HG03103 (cell line): ENCODE measurements at regions not wholly inside any gene's neighbourhood (a gene's known extent, or its start where the extent isn't known, plus 50 kb on each side); places are given as distances from the start of the nearest gene placed in this dataset.

Source experiments
- ATAC-seq: cut with Tn5 transposase; IDR thresholded peaks from one replicate; pipeline ENCODE4 v1.9.1; 2021; ENCODE audit warnings: low read depth; ENCODE audit not compliant: unreplicated experiment

DNA sequence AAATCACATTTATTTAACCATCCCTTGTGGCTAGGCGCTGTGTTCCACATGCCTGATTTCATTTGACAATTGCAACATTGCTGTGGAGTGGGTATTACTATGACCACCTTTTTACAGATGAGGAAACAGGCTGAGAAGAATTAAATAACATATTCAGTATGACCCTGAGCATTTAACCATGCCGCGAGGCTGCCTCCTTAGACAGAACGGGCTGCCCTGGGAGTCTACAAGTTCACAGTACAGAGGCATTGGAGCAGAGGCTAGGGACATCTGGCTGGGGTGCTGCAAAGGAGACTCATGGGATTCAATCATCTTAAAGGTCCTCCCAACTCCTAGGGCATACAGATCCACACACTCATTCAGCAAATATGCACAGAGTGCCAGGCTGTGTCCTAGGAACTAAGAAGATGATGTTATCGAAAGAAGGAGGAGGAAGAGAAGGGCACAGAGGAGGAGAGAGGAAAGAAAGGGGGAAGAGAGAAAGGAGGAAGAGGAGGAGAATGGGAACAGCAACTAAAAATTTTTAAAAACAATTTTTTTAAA lies 164.7 kb upstream of the CCND2 start:
- no peak for ATAC-seq

DNA sequence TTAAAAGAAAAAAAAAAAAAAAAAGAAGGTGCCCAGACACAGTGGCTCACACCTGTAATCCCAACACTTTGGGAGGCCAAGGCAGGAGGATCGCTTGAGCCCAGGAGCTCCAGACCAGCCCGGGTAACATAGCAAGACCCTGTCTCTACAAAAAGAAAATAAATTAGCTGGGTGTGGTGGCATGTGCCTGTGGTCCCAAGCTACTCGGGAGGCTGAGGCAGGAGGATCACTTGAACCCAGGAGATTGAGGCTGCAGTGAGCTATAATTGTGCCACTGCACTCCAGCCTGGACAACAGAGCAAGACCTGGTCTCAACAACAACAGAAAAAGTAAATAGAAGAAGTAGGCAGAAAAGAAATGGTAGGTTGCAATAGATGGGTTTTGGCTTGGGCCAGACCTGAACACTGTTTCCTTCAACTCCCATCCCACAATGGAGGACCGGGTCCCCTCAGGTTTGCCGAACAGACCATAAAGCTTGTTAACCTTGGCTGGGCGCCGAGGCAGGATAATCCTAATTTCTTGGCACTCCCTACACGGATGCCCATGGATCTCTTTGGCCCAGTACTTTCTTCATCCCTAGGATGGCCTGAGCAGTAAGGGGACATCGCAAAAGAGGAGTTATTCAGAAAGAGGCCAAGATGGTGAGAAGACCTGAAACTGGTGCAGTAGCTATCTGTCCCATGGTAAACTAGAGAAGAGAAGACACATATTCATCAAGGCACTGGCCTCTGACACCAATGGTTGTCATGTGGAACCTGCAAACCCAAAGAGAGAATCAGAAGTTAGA lies 165.5 kb upstream of the CCND2 start:
- no peak for ATAC-seq

DNA sequence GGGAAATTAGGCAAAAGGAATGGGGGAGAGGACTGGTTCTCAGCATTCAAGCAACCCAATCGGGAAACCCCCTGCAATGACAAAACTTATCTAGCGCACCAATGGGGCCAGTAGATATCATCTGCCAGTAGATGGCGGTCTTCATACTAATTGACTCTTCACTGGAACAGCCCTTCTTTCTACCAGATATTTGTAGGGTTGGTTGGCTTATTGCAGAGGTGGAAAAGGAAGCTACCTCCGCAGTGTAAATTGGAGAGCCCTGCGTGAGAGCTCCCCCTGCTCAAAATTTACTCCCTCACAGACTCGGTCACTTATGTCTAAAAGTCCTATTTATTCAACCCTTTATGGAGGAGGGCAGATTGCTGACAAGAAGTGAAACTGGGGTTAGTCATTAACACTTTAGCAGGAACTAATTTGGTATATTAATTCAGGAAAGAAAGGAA lies 166.1 kb upstream of the CCND2 start:
- ATAC-seq: peak; percentile 85

DNA sequence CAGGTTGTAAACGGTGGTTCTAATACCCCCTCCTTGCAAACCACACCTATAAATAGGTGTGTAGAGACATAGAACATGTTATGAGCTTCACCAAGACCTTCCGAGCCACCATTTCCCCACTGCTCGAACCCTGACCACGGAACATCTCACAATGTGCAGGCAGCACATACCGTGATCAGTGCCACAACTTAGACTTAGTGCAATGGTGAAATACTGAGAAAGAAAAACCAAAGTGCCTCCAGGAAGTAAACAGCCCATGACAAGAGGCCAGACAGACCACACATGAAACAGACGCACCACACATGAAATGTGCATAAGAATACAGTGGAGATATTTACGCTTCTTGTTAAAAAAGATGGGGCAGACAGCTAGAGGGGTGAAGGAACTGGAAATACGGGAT lies 166.9 kb upstream of the CCND2 start:
- no peak for ATAC-seq

DNA sequence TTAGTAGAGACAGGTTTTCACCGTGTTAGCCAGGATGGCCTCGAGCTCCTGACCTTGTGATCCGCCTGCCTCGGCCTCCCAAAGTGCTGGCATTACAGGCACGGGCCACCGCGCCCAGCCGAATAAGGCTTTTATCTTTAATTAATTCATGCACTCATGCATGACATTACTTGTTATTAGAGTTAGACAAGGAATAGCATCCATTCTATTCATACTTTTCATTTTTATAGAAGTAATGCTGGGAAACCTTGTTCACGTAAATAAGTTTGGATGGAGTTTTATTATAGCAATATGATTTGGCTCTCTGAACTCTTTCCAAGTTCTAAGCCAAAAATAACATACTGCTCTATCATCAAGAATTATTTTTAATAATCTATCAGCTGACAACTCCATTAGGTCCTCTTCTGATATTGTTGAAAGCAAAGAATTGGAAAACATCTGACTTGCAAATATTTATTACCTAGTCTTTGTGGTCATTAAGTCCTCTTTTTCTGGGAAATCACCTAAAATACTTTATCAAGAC lies 168.8 kb upstream of the CCND2 start:
- ATAC-seq: no peak

DNA sequence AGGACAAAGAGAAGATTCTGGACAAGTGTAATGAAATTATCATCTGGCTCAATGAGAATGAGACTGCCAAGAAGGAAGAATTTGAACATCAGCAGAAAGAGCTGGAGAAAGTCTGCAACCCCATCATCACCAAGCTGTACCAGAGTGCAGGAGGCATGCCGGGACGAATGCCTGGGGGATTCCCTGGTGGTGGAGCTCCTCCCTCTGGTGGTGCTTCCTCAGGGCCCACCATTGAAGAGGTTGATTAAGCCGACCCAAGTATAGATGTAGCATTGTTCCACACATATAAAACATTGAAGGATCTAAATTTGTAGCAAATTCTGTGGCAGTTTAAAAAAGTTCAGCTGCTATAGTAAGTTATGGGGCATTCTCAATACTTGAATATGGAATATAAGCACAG lies 174.3 kb upstream of the CCND2 start:
- ATAC-seq: no peak

DNA sequence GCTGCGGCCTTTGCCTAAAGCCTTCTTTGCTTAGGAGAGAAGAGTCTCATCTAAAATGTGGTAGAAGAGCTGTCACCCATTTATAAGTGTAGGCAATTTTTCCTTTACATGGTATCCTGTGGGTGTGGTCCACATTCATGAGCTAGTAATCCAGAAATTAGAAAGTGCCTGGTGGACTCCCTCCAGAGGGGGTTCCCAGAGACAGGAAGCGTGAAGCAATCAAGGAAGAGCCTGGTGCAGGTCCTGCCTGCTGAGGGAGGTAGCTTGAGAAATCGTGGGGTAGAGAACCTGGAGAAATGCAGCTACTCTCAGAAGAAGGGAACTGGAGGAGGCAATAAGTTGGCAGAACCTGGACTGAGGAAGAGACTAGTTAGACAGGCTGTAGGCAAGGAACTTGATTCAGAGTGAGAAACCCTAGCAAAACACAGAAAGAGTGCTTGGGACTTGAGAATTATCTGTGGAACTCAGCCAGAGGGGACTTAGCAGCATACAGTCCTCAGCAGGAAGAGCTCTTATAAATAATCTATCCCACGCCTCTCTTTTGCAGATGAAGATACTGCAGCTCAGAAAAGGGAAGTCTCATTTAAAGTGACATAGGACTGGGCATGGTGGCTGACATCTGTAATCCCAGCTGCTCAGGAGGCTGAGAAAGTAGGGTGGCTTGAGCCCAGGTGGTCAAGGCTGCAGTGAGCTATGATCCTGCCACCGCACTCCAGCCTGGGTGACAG lies 182.4 kb upstream of the CCND2 start:
- ATAC-seq: no peak

DNA sequence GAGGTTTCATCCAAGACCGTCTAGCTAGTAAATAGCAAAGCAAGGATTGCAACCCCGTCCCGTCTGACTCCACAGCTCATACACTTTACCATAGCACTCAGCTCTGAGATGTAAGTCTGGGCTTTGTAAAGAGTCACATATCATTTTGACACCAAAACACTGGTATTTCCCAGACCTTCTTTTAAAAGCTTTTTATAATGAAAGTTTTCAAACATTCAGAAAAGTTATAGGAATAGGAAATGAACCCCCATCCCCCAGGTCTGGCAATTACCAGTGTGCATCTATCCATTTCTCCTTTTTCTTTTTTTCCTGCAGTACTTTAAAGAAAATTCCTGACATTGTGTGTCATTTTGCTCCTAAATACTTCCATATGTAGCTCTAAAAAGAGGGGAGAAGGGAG lies 183.6 kb upstream of the CCND2 start:
- no peak for ATAC-seq

DNA sequence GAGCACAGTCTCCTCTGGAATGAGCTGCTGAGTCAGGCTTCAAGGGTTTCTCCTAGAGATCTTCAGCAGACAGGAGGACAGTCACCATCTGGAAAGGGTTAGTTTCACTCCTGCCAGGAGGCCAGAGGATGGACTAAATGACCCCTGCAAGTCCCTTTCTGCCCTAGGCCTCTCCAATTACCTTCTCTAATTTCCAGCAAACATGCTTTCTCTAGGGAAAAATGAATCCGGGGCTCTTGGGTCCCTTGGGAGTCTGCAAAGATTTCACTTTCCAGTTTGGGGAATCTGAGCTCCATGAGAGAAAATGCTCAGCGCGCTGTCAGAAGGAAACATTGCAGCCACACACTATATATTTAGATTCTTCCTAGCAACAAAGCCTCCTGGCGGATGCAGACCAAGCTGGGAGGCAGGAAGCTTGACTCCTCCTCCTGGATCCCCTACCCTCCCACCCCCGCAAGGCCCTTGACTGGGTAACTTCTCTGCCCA lies 184.4 kb upstream of the CCND2 start:
- no peak for ATAC-seq

DNA sequence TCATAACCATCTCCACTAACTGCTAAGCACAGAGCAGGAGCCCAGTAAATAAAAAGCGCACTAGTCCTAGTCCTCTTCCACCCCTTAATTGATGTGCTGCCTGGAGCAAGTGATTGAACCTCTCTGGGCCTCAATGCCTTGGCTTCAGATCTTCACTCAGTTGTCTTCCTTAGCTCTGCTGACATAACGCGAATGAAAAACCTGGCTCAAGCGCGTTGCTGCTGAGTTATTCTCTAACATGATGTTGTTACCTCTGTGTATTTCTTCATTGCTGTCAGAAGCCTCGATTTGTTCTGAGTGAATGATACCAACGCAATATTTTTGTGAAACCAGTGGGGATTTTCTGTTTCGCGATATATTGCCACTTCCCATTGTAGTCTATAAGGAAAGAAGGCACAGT lies 185.1 kb upstream of the CCND2 start:
- ATAC-seq: no peak

DNA sequence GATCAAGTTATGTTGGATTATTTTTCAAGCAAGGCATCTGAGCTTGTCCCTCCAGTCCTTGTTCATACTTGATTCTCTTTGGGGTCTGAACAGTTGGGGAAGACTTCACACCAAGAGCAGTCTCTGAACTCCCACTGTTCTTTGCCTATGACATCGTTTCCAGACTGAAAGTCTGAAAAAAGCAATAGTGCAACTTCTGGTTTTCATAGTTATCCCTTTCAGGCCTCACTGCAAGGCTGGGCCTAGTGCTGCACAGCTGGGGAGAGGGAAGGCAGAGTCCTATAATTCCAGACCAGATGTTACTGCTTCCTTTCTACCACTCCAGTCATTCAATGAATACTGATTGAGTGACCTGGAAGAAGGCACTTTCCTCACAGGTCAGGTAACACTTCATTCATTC lies 187.1 kb upstream of the CCND2 start:
- no peak for ATAC-seq

DNA sequence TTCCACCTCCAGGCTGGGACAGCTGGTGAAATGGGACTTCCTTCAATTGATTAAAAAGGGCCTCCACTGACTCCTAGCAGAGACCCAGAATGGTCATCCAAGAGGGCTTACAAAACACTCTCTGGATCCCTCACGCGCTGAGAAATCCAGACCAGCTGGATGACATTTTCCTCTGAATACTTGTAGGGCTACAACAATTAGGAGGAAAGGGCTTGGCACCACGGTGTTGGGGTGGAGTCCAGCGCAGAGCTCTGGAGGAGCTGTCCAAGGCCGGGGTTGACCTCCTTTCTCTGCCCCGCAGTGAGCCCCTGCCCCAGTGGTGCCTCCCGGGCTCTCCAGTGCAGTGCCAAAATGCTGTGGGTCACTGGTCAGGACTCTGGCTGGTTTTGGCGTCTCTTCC lies 189.0 kb upstream of the CCND2 start:
- ATAC-seq: no peak

DNA sequence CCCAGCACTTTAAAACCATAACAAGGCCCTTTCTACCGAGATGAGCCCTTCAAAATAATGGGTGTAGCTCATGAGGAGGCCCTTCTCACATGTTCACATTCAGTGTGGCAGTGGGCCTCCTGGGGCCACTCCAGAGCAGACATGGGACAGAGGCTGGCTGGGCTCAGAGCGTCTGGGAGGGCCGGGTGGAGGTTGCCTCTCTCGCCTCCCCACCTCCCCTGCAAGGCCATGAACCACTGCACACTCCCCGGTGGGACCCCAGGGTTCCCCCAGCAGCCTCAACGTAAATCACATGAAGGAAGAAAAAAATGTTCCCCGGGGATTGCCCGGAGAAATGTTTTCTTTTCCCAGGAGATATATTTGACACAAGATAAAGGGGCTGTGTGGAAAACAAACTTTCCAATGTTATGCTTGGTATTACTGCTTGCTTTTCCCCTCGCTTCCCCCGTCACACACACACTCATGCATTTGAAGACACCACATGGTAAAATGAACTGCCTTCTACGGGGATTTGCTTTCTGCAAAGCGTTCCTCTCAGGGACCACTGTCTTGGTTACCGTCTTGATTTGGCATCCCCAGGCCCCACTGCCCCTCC lies 190.7 kb upstream of the CCND2 start:
- ATAC-seq: no peak

DNA sequence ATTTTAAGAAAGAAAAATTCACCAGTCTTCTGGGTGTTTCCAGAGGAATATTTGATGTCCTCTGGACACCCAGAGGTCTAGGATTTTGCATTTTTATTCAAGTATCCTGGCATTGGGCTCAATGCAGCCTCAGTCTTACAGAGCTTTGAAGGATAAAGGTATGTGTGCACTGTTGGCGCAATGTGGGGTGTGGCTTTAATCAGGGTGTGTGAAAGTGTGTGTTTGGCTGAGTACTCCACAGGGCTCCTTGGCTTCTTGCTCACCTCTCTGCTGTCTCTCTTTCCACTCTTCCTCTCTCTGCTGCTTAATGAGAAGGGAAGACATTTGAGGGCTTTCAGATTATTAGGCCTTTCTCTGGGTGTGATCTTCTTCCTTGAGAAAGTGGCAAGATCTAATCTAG lies 193.3 kb upstream of the CCND2 start:
- ATAC-seq: no peak

DNA sequence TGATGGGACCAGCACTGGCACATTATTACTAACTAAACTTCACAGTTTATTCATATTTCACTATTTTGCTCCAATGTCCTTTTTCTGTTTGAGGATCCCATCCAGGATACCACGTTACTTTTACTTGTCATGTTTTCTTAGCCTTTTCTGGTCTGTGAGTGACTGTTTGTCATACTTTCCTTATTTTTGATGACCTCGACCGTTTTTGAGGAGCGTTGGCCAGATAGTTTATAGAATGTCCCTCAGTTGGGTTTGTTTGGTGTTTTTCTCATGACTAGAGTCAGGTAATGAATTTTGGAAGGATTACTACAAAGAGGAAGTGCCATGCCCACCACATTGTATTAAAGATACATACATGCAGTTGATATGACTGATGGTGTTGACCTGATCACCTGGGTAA lies 199.4 kb upstream of the CCND2 start:
- no peak for ATAC-seq

DNA sequence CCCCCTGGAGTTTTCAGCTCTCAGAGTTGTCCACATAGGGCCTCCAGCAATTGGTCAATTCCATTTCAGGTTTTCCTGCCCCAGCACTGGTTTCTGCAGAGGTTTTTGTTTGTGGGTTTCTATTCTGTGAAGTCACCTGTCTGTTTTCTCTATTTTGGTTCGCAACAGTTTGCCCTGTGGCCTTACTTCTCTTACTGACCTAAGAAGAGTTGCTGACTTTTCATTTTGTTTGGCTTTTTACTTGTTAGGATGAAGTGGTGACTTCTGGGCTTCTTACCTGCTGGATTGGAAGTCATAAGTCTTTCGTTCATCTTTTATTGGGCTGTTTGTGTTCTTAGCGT lies 196.4 kb upstream of the PARP11 start:
- ATAC-seq: no peak

DNA sequence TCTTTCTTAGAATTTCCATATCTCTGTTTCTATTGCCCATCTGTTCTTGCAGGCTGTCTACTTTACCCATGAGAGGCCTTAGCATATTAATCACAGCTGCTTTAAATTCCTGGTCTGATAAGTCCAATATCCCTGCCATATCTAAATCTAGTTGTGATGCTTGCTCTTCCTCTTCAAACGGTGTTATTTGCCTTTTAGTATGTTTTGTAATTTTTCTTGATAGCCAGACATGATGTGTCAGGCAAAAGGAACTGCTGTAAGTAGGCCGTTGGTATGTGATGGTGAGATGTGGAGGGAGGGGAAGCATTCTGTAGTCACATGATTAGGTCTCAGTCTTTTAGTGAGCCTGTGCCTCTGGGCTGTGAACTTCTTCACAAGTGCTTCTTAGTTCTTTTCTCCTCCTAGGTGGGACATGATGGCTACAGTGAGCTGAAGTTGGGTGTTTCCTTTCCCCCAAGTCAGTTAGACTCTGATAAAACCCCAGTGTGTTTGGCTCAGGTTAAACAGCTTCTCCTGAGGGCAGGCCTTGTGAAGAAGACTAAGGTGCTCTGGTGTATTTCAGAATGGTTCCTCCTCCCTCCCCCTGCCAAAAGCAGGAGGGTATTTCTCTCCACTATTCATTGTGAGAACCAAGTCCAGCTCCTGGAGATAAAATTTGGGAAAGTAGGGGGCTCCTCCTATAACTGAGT lies 195.9 kb upstream of the PARP11 start:
- ATAC-seq: no peak

DNA sequence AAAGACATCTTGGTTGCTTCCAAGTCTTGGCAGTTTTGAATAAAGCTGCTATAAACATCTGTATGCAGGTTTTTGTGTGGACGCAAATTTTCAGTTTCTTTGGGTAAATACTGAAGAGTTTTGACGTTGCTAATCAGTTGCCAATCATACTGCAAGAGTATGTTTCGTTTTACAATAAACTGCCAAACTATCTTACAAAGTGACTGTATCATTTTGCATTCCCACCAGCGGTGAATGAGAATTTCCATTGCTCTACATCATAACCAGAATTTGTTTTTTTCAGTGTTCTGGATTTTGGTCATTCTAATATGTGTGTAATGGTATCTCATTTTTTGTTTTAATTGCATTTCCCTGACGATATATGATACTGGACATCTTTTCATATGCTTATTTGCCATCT lies 190.8 kb upstream of the PARP11 start:
- ATAC-seq: no peak

DNA sequence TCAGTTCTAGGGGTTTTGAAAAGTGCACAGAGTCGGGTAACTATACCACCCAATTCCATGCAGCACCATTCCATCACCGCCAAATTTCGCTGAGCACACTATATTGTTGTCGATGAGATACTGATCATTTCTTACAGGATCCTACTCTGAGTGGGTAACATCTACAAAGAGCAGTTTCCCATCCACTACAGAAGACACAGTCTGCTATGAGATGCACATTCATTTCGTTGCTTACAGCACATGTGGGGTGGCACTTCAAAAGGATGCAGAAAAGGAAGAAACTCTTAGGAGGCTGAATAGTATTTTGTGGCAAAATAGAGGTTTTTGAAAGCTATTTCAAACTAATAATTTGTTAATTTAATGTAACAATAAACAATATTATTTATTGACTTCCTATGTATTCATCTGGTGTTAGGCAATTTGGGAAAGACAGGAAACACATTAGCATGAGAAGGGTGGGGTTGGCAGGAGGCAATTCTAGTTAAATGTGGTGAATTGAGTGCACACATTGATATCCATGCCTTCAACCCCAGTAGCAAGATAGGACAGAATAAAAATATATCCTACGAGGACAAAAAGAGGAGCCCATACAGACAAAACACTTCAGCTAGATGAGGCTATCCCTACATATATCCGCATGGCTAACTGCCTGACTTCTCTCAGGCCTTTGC lies 186.8 kb upstream of the PARP11 start:
- no peak for ATAC-seq
